ENCODE measurements at regions not wholly inside any gene's neighbourhood (a gene's known extent, or its start where the extent isn't known, plus 50 kb on each side); places are given as distances from the start of the nearest gene placed in this dataset.

- TF ChIP-seq PATZ1 (CRISPR knock-in tag; IDR thresholded peaks at IDR 0.05; ENCODE audit: borderline replicate concordance): no peak
- no peak for TF ChIP-seq ISL1 (CRISPR knock-in tag; IDR thresholded peaks at IDR 0.05)
- TF ChIP-seq ZNF565 (CRISPR knock-in tag; conservative IDR thresholded peaks at IDR 0.05; ENCODE audit: low read depth): no peak
- TF ChIP-seq ZC3H10 (CRISPR knock-in tag; IDR thresholded peaks at IDR 0.05): no peak
- no peak for TF ChIP-seq SNAI2 (CRISPR knock-in tag; IDR thresholded peaks at IDR 0.05)
- no peak for TF ChIP-seq ZFP30 (CRISPR knock-in tag; IDR thresholded peaks at IDR 0.05)
These were observed 109.4 kb downstream of the GYPC start for GRCh38 chr2:126765395-126765794.

GRCh38 chr2:126766295-126766968 lies 110.5 kb downstream of the GYPC start:
- ATAC-seq: no peak
- TF ChIP-seq ISL1 (CRISPR knock-in tag; IDR thresholded peaks at IDR 0.05): no peak
- TF ChIP-seq CSDC2 (CRISPR knock-in tag; IDR thresholded peaks at IDR 0.05): no peak
- no peak for TF ChIP-seq PPARA (CRISPR knock-in tag; IDR thresholded peaks at IDR 0.05; ENCODE audit: borderline replicate concordance)
- TF ChIP-seq SNAI2 (CRISPR knock-in tag; IDR thresholded peaks at IDR 0.05): no peak
- no peak for TF ChIP-seq OSR1 (CRISPR knock-in tag; IDR thresholded peaks at IDR 0.05)
- TF ChIP-seq ZNF8 (CRISPR knock-in tag; IDR thresholded peaks at IDR 0.05): no peak
- TF ChIP-seq ZC3H10 (CRISPR knock-in tag; IDR thresholded peaks at IDR 0.05): no peak
- no peak for TF ChIP-seq TCF4 (CRISPR knock-in tag; IDR thresholded peaks at IDR 0.05; ENCODE audit: borderline replicate concordance)
- no peak for TF ChIP-seq TSHZ2 (CRISPR knock-in tag; IDR thresholded peaks at IDR 0.05)
- TF ChIP-seq ZFP30 (CRISPR knock-in tag; IDR thresholded peaks at IDR 0.05): no peak

More at GRCh38 chr2:126765395-126765794, 109.4 kb downstream of the GYPC start:
- no peak for ATAC-seq

- TF ChIP-seq ZNF8 (CRISPR knock-in tag; IDR thresholded peaks at IDR 0.05): no peak
- no peak for TF ChIP-seq ESRRG (CRISPR knock-in tag; IDR thresholded peaks at IDR 0.05)
- TF ChIP-seq ZFP3 (CRISPR knock-in tag; IDR thresholded peaks at IDR 0.05): no peak
- TF ChIP-seq TSHZ2 (CRISPR knock-in tag; IDR thresholded peaks at IDR 0.05): no peak
- no peak for TF ChIP-seq ZC3H10 (CRISPR knock-in tag; IDR thresholded peaks at IDR 0.05)
- TF ChIP-seq ZFP30 (CRISPR knock-in tag; IDR thresholded peaks at IDR 0.05): no peak
- ATAC-seq: no peak
These were observed 111.0 kb downstream of the GYPC start for GRCh38 chr2:126766969-126767296.

- no peak for TF ChIP-seq TCF4 (CRISPR knock-in tag; IDR thresholded peaks at IDR 0.05; ENCODE audit: borderline replicate concordance)
- TF ChIP-seq ZNF565 (CRISPR knock-in tag; conservative IDR thresholded peaks at IDR 0.05; ENCODE audit: low read depth): no peak
- TF ChIP-seq OSR1 (CRISPR knock-in tag; IDR thresholded peaks at IDR 0.05): no peak
- no peak for TF ChIP-seq ZNF8 (CRISPR knock-in tag; IDR thresholded peaks at IDR 0.05)
- no peak for TF ChIP-seq CSRNP3 (CRISPR knock-in tag; IDR thresholded peaks at IDR 0.05)
- TF ChIP-seq GLIS3 (CRISPR knock-in tag; IDR thresholded peaks at IDR 0.05): no peak
- no peak for TF ChIP-seq CREB5 (CRISPR knock-in tag; IDR thresholded peaks at IDR 0.05; ENCODE audit: low read depth)
- TF ChIP-seq ZC3H10 (CRISPR knock-in tag; IDR thresholded peaks at IDR 0.05): no peak
- TF ChIP-seq ARNTL (CRISPR knock-in tag; IDR thresholded peaks at IDR 0.05; ENCODE audit: borderline replicate concordance, low read depth): no peak
- no peak for ATAC-seq
These were observed 113.2 kb downstream of the GYPC start for GRCh38 chr2:126769118-126769517.
